HEK293T (cell line): ENCODE measurements at regions not wholly inside any gene's neighbourhood (a gene's known extent, or its start where the extent isn't known, plus 50 kb on each side); places are given as distances from the start of the nearest gene placed in this dataset.

Experiments used
- CTCF ChIA-PET: fragments of 350-600 bp; formaldehyde crosslinking; extraction: SDS; loops from one replicate; lab custom pipeline; 2021; ENCODE audit warnings: antibody characterized with exemption, inconsistent platforms; lab: Yijun Ruan, JAX
- POLR2A ChIA-PET: fragments of 350-600 bp; formaldehyde crosslinking; extraction: SDS; loops from one replicate; lab custom pipeline; 2020; ENCODE audit warnings: antibody characterized with exemption, inconsistent platforms; lab: Yijun Ruan, JAX
- DNase-seq: peaks from one replicate; pipeline ENCODE4 v3.0.0; 2012; ENCODE audit warnings: mixed read lengths; ENCODE audit errors: extremely low spot score
- ARNT ChIP-seq: fragments of 450-650 bp; IDR thresholded peaks from 2 replicates; pipeline ENCODE4 v1.6.1; 2017; ENCODE audit warnings: mild to moderate bottlenecking
- BHLHE40 ChIP-seq: fragments of 450-650 bp; IDR thresholded peaks from 2 replicates; pipeline ENCODE4 v1.6.1; 2016; ENCODE audit warnings: mild to moderate bottlenecking, moderate library complexity, borderline replicate concordance
- CTBP1 ChIP-seq: fragments of 450-650 bp; IDR thresholded peaks from 2 replicates; pipeline ENCODE4 v1.6.1; 2016; ENCODE audit warnings: borderline replicate concordance
- ELF4 ChIP-seq: fragments of 450-650 bp; IDR thresholded peaks from 2 replicates; pipeline ENCODE4 v1.6.1; 2017; ENCODE audit warnings: antibody characterized with exemption
- FOXA1 ChIP-seq: fragments of 450-650 bp; IDR thresholded peaks from 2 replicates; pipeline ENCODE4 v1.6.1; 2016; ENCODE audit warnings: mild to moderate bottlenecking
- FOXK2 ChIP-seq: fragments of 450-650 bp; IDR thresholded peaks from 2 replicates; pipeline ENCODE4 v1.6.1; 2016; ENCODE audit warnings: mild to moderate bottlenecking
- FOXM1 ChIP-seq: fragments of 450-650 bp; IDR thresholded peaks from 2 replicates; pipeline ENCODE4 v1.6.1; 2017; ENCODE audit warnings: mild to moderate bottlenecking, borderline replicate concordance
- HDGF ChIP-seq: fragments of 450-650 bp; IDR thresholded peaks from 2 replicates; pipeline ENCODE4 v1.6.1; 2017; ENCODE audit warnings: antibody characterized with exemption, borderline replicate concordance
- L3MBTL2 ChIP-seq: fragments of 450-650 bp; conservative IDR thresholded peaks from 2 replicates; pipeline ENCODE4 v1.6.1; 2016; ENCODE audit warnings: mild to moderate bottlenecking
- LEF1 ChIP-seq: fragments of 450-650 bp; IDR thresholded peaks from 2 replicates; pipeline ENCODE4 v1.6.1; 2017; ENCODE audit warnings: mild to moderate bottlenecking, borderline replicate concordance
- NFRKB ChIP-seq: fragments of 450-650 bp; IDR thresholded peaks from 2 replicates; pipeline ENCODE4 v1.6.1; 2016; ENCODE audit warnings: mild to moderate bottlenecking, moderate library complexity
- PKNOX1 ChIP-seq: fragments of 450-650 bp; IDR thresholded peaks from 2 replicates; pipeline ENCODE4 v1.6.1; 2016
- SP1 ChIP-seq: fragments of 450-650 bp; IDR thresholded peaks from 2 replicates; pipeline ENCODE4 v1.6.1; 2017
- SUZ12 ChIP-seq: fragments of 450-650 bp; IDR thresholded peaks from 2 replicates; pipeline ENCODE4 v1.6.1; 2016; ENCODE audit warnings: mild to moderate bottlenecking
- TARDBP ChIP-seq: fragments of 450-650 bp; IDR thresholded peaks from 2 replicates; pipeline ENCODE4 v1.6.1; 2016
- ZNF384 ChIP-seq: fragments of 450-650 bp; IDR thresholded peaks from 2 replicates; pipeline ENCODE4 v1.6.1; 2016

DNA sequence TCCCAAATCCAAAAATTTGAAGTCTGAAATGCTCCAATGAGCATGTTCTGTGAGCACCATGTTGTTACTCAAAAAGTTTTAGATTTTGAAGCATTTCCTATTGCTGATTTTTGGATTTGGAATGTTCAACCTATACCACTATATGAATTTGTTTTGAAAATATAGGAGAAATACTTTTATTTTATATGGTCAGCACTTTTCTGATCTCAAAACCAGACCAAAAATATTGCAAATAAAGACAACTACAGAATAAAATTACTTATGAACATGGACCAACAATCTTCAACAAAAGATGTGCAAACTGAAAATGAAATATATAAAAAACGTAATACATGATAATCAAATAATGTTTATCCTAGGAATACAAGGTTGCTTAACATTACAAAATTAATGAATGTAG, 73.7 kb upstream of the APOBEC4 start:
- CTCF ChIA-PET = no interaction called here
- POLR2A ChIA-PET = no interaction called here
- TF ChIP-seq TARDBP (no peak), SUZ12 (no peak)
- DNase-seq = no peak

DNA sequence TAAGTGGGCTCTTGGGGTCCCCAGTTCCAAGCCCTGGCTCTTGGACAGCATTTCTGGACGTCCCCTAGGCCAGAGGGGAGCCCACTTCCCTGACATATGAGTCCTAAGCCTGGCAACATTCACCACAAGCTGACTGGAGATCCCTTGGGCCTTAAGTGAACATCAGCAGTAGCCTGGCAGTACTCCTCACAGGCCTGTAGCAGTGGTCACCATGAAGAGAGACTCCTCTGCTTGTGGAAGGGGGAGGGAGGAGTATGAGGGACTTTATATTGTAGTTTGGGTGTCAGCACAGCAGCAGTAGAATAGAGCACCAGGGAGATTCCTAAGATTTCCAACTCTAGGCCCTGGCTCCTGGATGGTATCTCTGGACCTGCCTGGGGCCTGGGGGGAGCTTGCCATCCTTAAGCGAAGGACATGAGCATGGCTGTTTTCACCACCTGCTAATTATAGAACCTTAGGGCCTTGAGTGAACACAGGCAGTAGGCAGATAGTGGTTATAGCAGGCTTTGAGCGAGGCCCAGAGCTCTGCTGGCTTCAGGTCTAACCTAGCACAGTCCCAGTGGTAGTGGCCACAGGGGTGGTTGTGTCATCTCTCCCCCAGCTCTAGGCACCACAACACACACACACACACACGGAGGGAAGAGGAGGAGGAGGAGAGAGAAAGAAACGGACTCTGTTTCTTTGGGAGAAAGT, 71.4 kb upstream of the APOBEC4 start:
- no peak for TF ChIP-seq LEF1
- TF ChIP-seq PKNOX1 = no peak
- no peak for TF ChIP-seq ARNT
- TF ChIP-seq FOXA1 = no peak
- TF ChIP-seq ZNF384 = no peak
- no peak for TF ChIP-seq FOXM1
- ChIA-PET CTCF (interaction anchor here (0.6 kb wide), 1 partner anchor 25 kb away, joined by 7 read pairs; no protein-coding TSS in a partner anchor), POLR2A (no interaction called here)
- DNase-seq = no peak

- CTCF ChIA-PET = no interaction called here
- TF ChIP-seq ARNT = no peak
- no peak for TF ChIP-seq FOXM1
- no peak for TF ChIP-seq ZNF384
- no peak for TF ChIP-seq FOXA1
- TF ChIP-seq SUZ12 = no peak
- no peak for TF ChIP-seq LEF1
- no peak for TF ChIP-seq L3MBTL2
- TF ChIP-seq TARDBP = no peak
- no peak for TF ChIP-seq SP1
- TF ChIP-seq BHLHE40 = no peak
- TF ChIP-seq NFRKB = no peak
- no peak for TF ChIP-seq FOXK2
- POLR2A ChIA-PET = no interaction called here
- DNase-seq = no peak
These were observed 70.5 kb upstream of the APOBEC4 start for GRCh38 chr1:183723571-183723970.

GRCh38 chr1:183721041-183721440, 67.9 kb upstream of the APOBEC4 start:
- DNase-seq = no peak
- TF ChIP-seq ARNT = no peak
- TF ChIP-seq FOXA1 = no peak
- TF ChIP-seq NFRKB = no peak
- TF ChIP-seq L3MBTL2 = no peak
- no peak for TF ChIP-seq HDGF
- TF ChIP-seq FOXK2 = no peak
- no peak for TF ChIP-seq FOXM1
- TF ChIP-seq ZNF384 = no peak
- no peak for TF ChIP-seq LEF1
- no peak for TF ChIP-seq SP1
- no peak for TF ChIP-seq ELF4
- TF ChIP-seq CTBP1 = no peak
- TF ChIP-seq BHLHE40 = no peak
- no peak for TF ChIP-seq TARDBP
- no peak for TF ChIP-seq PKNOX1
- no peak for TF ChIP-seq SUZ12
- ChIA-PET CTCF (interaction anchor here (1.2 kb wide), 1 partner anchor 13 kb away, joined by 3 read pairs; no protein-coding TSS in a partner anchor), POLR2A (no interaction called here)

GRCh38 chr1:183720028-183720427, 66.9 kb upstream of the APOBEC4 start:
- ChIA-PET POLR2A (no interaction called here), CTCF (no interaction called here)
- TF ChIP-seq ELF4 (no peak), SUZ12 (no peak), TARDBP (no peak), ARNT (no peak), SP1 (no peak), LEF1 (no peak), NFRKB (no peak), HDGF (no peak), L3MBTL2 (no peak), CTBP1 (no peak), FOXM1 (no peak), PKNOX1 (no peak), BHLHE40 (no peak)
- DNase-seq = no peak

- TF ChIP-seq HDGF (no peak), FOXM1 (no peak), FOXA1 (no peak), LEF1 (no peak), ZNF384 (no peak), L3MBTL2 (no peak), CTBP1 (no peak), SP1 (no peak)
- CTCF ChIA-PET = no interaction called here
- POLR2A ChIA-PET = no interaction called here
- DNase-seq = no peak
These were observed 66.2 kb upstream of the APOBEC4 start for GRCh38 chr1:183719289-183719688.
